Activated CD4-positive, alpha-beta T cell treated with anti-CD3 and anti-CD28 coated beads for 48 hours (primary cell): ENCODE measurements at regions not wholly inside any gene's neighbourhood (a gene's known extent, or its start where the extent isn't known, plus 50 kb on each side); places are given as distances from the start of the nearest gene placed in this dataset.

Experiments
- DNase-seq: peaks from one replicate; pipeline ENCODE4 v3.0.0-alpha.2; 2020

GRCh38 chr6:113120582-113121285 is 736.4 kb upstream of the MARCKS start:
- no peak for DNase-seq

- no peak for DNase-seq
Measured at GRCh38 chr6:113121571-113121970, 735.6 kb upstream of the MARCKS start.

GRCh38 chr6:113122060-113122459 is 735.1 kb upstream of the MARCKS start:
- DNase-seq = no peak

GRCh38 chr6:113125626-113126025 is 731.5 kb upstream of the MARCKS start:
- no peak for DNase-seq

- no peak for DNase-seq
Measured at GRCh38 chr6:113127786-113128419, 729.2 kb upstream of the MARCKS start.

GRCh38 chr6:113128661-113129060 is 728.5 kb upstream of the MARCKS start:
- DNase-seq = no peak

GRCh38 chr6:113129991-113130390 is 727.2 kb upstream of the MARCKS start:
- no peak for DNase-seq

GRCh38 chr6:113137426-113137825 is 719.7 kb upstream of the MARCKS start:
- DNase-seq = no peak

GRCh38 chr6:113140721-113141120 is 716.4 kb upstream of the MARCKS start:
- DNase-seq = no peak

GRCh38 chr6:113141901-113142300 is 715.2 kb upstream of the MARCKS start:
- DNase-seq = no peak

- no peak for DNase-seq
Measured at GRCh38 chr6:113142671-113143174, 714.4 kb upstream of the MARCKS start.

GRCh38 chr6:113143206-113143605 is 713.9 kb upstream of the MARCKS start:
- no peak for DNase-seq

GRCh38 chr6:113144117-113144516 is 713.0 kb upstream of the MARCKS start:
- DNase-seq = no peak

- DNase-seq = no peak
Measured at GRCh38 chr6:113146878-113147277, 710.3 kb upstream of the MARCKS start.

GRCh38 chr6:113147544-113147943 is 709.6 kb upstream of the MARCKS start:
- DNase-seq = no peak

GRCh38 chr6:113148566-113148965 is 708.6 kb upstream of the MARCKS start:
- no peak for DNase-seq

GRCh38 chr6:113149511-113149910 is 707.6 kb upstream of the MARCKS start:
- DNase-seq = no peak

- no peak for DNase-seq
Measured at GRCh38 chr6:113160306-113161017, 696.7 kb upstream of the MARCKS start.

- DNase-seq = no peak
Measured at GRCh38 chr6:113161018-113161315, 696.2 kb upstream of the MARCKS start.

GRCh38 chr6:113162739-113163138 is 694.4 kb upstream of the MARCKS start:
- DNase-seq = no peak

- DNase-seq = no peak
Measured at GRCh38 chr6:113168057-113168456, 689.1 kb upstream of the MARCKS start.

GRCh38 chr6:113169484-113169883 is 687.7 kb upstream of the MARCKS start:
- DNase-seq = no peak

GRCh38 chr6:113170454-113170853 is 686.7 kb upstream of the MARCKS start:
- no peak for DNase-seq

- DNase-seq = no peak
Measured at GRCh38 chr6:113171882-113172281, 685.3 kb upstream of the MARCKS start.
